ENCODE measurements at regions not wholly inside any gene's neighbourhood (a gene's known extent, or its start where the extent isn't known, plus 50 kb on each side); places are given as distances from the start of the nearest gene placed in this dataset.

DNA sequence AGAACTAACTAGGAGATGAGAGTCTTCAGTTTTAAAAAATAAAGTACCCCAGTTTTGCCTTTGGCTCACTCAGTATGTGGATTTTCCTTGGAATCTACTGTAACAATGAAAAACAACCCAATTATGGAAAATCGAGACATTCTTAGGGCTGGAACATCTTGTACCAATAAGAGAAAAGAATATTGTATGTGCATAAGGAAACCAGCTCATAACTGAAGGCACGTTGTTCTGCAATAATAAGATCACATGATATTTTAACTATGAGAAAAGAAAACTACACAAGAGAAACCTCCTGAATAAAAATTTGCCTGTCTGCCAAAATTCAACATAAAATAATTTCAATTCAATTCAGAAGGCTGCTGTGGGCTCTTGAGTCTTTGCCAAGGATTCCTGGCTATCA, 261.8 kb upstream of the EDNRA start:
- no peak for TF ChIP-seq ETV6 (CRISPR knock-in tag; IDR thresholded peaks at IDR 0.05)
- no peak for TF ChIP-seq FOXP1 (CRISPR knock-in tag; IDR thresholded peaks at IDR 0.05; ENCODE audit: borderline replicate concordance)
- TF ChIP-seq, protein P1, sequence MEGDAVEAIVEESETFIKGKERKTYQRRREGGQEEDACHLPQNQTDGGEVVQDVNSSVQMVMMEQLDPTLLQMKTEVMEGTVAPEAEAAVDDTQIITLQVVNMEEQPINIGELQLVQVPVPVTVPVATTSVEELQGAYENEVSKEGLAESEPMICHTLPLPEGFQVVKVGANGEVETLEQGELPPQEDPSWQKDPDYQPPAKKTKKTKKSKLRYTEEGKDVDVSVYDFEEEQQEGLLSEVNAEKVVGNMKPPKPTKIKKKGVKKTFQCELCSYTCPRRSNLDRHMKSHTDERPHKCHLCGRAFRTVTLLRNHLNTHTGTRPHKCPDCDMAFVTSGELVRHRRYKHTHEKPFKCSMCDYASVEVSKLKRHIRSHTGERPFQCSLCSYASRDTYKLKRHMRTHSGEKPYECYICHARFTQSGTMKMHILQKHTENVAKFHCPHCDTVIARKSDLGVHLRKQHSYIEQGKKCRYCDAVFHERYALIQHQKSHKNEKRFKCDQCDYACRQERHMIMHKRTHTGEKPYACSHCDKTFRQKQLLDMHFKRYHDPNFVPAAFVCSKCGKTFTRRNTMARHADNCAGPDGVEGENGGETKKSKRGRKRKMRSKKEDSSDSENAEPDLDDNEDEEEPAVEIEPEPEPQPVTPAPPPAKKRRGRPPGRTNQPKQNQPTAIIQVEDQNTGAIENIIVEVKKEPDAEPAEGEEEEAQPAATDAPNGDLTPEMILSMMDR (IDR thresholded peaks at IDR 0.05), result no peak
- no peak for TF ChIP-seq MXD4 (CRISPR knock-in tag; IDR thresholded peaks at IDR 0.05; ENCODE audit: borderline replicate concordance)
- no peak for TF ChIP-seq MAX (CRISPR knock-in tag; IDR thresholded peaks at IDR 0.05)
- TF ChIP-seq ESRRA (CRISPR knock-in tag; IDR thresholded peaks at IDR 0.05; ENCODE audit: borderline replicate concordance), result no peak
- no peak for TF ChIP-seq CREM (CRISPR knock-in tag; IDR thresholded peaks at IDR 0.05)
- TF ChIP-seq GTF2I (CRISPR knock-in tag; conservative IDR thresholded peaks at IDR 0.05), result no peak
- TF ChIP-seq ZNF671 (CRISPR knock-in tag; IDR thresholded peaks at IDR 0.05), result no peak
- no peak for TF ChIP-seq CBFB (CRISPR knock-in tag; IDR thresholded peaks at IDR 0.05; ENCODE audit: low read depth)

Data from WTC11 (cell line).